Gastrocnemius medialis (tissue), 4 donors: ENCODE measurements at regions not wholly inside any gene's neighbourhood (a gene's known extent, or its start where the extent isn't known, plus 50 kb on each side); places are given as distances from the start of the nearest gene placed in this dataset.

Source experiments
- ATAC-seq, 2 donors: fragments of 150-250 bp; one replicate each; pipeline ENCODE4 v1.9.1; 2016
- DNase-seq, 2 donors: peaks; one replicate each; pipeline ENCODE4 v3.0.0-alpha.2; 2019
- H3K27ac ChIP-seq, 4 donors: fragments of 200-600 bp; sonication (generic); 1 replicate in 1 of 4; 2 replicates in 3 of 4; pipeline ENCODE4 v1.5.1; 2016 to 2018; ENCODE audit warnings: mild to moderate bottlenecking in 2 of 4, moderate library complexity in 1 of 4
- H3K27me3 ChIP-seq, 3 donors: fragments of 200-600 bp; sonication (generic) in 2 of 3; 1 replicate in 1 of 3; 2 replicates in 2 of 3; pipeline versions ENCODE4 v1.5.1 to v1.6.0; 2016 to 2019; ENCODE audit warnings: mild to moderate bottlenecking in 1 of 3, moderate library complexity in 1 of 3
- H3K36me3 ChIP-seq, 2 donors: fragments of 200-600 bp; sonication (generic) in 1 of 2; one replicate each; pipeline ENCODE4 v1.5.1; 2017 to 2018
- H3K4me1 ChIP-seq, 2 donors: fragments of 200-600 bp; sonication (generic) in 1 of 2; one replicate each; pipeline ENCODE4 v1.5.1; 2016 to 2017; ENCODE audit warnings: mild to moderate bottlenecking in 2 of 2
- H3K4me3 ChIP-seq, 4 donors: fragments of 200-600 bp; sonication (generic) in 3 of 4; 1 replicate in 1 of 4; 2 replicates in 3 of 4; pipeline ENCODE4 v1.5.1; 2016 to 2019; ENCODE audit warnings: mild to moderate bottlenecking in 2 of 4
- H3K9me3 ChIP-seq, 3 donors: fragments of 200-600 bp; sonication (generic) in 2 of 3; 1 replicate in 1 of 3; 2 replicates in 2 of 3; pipeline ENCODE4 v1.5.1; 2016 to 2019
- CTCF ChIP-seq, 5 experiments: fragments of 450-650 bp in 3 of 5; fragments of 200-600 bp in 2 of 5; sonication (generic) in 2 of 5; IDR thresholded peaks in 4 of 5; conservative IDR thresholded peaks in 1 of 5; 1 replicate in 4 of 5; 2 replicates in 1 of 5; pipeline ENCODE4 v1.5.1; 2016 to 2019; ENCODE audit warnings: antibody characterized with exemption in 5 of 5, mild to moderate bottlenecking in 3 of 5, moderate library complexity in 3 of 5
- POLR2A ChIP-seq, 2 donors: fragments of 450-650 bp; IDR thresholded peaks; one replicate each; pipeline ENCODE4 v1.6.1; 2017; ENCODE audit warnings: antibody characterized with exemption in 2 of 2, mild to moderate bottlenecking in 2 of 2, moderate library complexity in 2 of 2
- in situ Hi-C, 4 donors: fragments of 200-750 bp; cut with MboI; loops; one replicate each; pipeline versions ENCODE4 v1.15.0 to v1.8.0; 2017; ENCODE audit warnings: low sequenced_read_pairs in 4 of 4
- intact Hi-C: fragments of 100-400 bp; cut with DNase I; formaldehyde crosslinking; loops from one replicate; pipeline ENCODE4 v1.15.1; 2023; ENCODE audit warnings: low total_unique reads

GRCh38 chr2:140041239-140041638 lies 1261.0 kb upstream of the NXPH2 start:
- no peak overlapping the region for H3K27ac ChIP-seq
- no peak for ATAC-seq
- DNase-seq, result no peak
- H3K27me3 ChIP-seq, result no peaks in the 10 kb centered on the region
- TF ChIP-seq POLR2A (IDR thresholded peaks at IDR 0.05) (no peak), CTCF (IDR thresholded peaks at IDR 0.05 in 4 of 5, conservative IDR thresholded peaks at IDR 0.05 in 1 of 5) (no peak)
- H3K4me3 ChIP-seq, result no peak overlapping the region
- H3K9me3 ChIP-seq, result no peaks in the 10 kb centered on the region
- H3K4me1 ChIP-seq, result no peaks in the 10 kb centered on the region
- intact Hi-C loops, result no loop called here
- no peaks in the 10 kb centered on the region for H3K36me3 ChIP-seq
- in situ Hi-C loops, result no loop called here

DNA sequence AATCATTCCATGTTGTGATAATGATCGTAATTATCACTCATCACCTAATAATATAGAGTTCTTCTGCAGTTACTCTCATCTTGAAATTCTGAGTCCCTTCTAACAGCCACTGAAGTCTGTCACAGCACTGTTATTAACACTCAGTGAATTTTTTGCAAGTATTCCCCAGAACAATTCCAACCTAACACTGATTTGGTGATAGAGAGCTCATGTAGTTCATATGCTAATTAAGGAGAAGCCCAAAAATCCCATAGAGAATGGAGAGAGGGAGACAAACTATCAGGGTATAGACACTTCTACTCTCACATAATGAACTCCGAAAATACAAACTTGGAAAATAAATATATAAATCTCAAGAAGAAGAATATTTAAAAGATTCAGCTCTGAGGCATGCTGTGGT lies 1253.4 kb upstream of the NXPH2 start:
- Histone ChIP-seq H3K27me3 (no peaks in the 10 kb centered on the region), H3K27ac (no peak overlapping the region), H3K4me1 (no peaks in the 10 kb centered on the region), H3K36me3 (no peaks in the 10 kb centered on the region), H3K9me3 (no peaks in the 10 kb centered on the region), H3K4me3 (no peak overlapping the region)
- ATAC-seq (no peak), DNase-seq (no peak)
- TF ChIP-seq CTCF (IDR thresholded peaks at IDR 0.05 in 4 of 5, conservative IDR thresholded peaks at IDR 0.05 in 1 of 5) (no peak), POLR2A (IDR thresholded peaks at IDR 0.05) (no peak)
- in situ Hi-C loops (no loop called here), intact Hi-C loops (no loop called here)

DNA sequence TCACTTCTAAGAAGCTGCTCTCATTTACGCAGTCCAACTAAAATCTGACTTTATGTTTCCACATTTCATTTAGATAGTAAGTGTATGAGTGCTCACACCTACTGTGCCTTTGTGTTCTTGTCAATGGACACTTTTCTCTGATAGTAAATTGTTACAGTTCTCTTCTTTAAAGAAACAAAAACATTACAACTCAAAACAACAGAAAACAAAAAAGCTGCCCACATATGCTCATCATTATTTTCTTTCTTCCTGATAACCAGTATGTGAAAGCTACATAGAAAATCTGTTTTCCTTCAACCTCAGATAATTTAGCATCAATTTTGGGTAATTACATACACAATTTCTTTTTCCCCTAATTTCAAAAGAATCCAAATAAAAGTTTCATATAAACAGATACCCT lies 1247.8 kb upstream of the NXPH2 start:
- no peaks in the 10 kb centered on the region for H3K9me3 ChIP-seq
- no peaks in the 10 kb centered on the region for H3K4me1 ChIP-seq
- ATAC-seq (no peak), DNase-seq (no peak)
- no peak for TF ChIP-seq POLR2A (IDR thresholded peaks at IDR 0.05)
- TF ChIP-seq CTCF (IDR thresholded peaks at IDR 0.05 in 4 of 5, conservative IDR thresholded peaks at IDR 0.05 in 1 of 5), result no peak
- H3K36me3 ChIP-seq, result no peaks in the 10 kb centered on the region
- H3K4me3 ChIP-seq, result no peak overlapping the region
- H3K27me3 ChIP-seq, result no peaks in the 10 kb centered on the region
- intact Hi-C loops, result no loop called here
- in situ Hi-C loops, result no loop called here
- no peak overlapping the region for H3K27ac ChIP-seq

DNA sequence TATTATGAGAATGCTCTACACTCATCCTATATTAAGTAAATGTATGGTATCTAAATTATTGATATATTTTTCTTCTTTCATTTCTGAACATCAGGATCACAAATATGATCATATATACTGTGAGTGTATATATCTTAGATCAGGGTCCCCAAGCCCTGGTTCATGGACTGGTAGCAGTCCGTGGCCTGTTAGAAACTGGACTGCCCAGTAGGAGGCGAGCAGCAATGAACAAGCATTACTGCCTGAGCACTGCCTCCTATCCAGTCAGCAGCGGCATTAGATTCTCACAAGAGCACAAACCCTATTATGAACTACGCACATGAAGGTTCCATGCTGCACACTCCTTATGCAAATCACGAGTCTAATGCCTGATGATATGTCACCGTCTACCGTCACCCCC lies 1247.1 kb upstream of the NXPH2 start:
- no peak overlapping the region for H3K27ac ChIP-seq
- H3K36me3 ChIP-seq, result no peaks in the 10 kb centered on the region
- TF ChIP-seq CTCF (IDR thresholded peaks at IDR 0.05 in 4 of 5, conservative IDR thresholded peaks at IDR 0.05 in 1 of 5), result no peak
- H3K4me3 ChIP-seq, result no peak overlapping the region
- ATAC-seq (no peak), DNase-seq (no peak)
- intact Hi-C loops, result no loop called here
- H3K9me3 ChIP-seq, result no peaks in the 10 kb centered on the region
- H3K27me3 ChIP-seq, result no peaks in the 10 kb centered on the region
- in situ Hi-C loops, result no loop called here
- no peaks in the 10 kb centered on the region for H3K4me1 ChIP-seq

DNA sequence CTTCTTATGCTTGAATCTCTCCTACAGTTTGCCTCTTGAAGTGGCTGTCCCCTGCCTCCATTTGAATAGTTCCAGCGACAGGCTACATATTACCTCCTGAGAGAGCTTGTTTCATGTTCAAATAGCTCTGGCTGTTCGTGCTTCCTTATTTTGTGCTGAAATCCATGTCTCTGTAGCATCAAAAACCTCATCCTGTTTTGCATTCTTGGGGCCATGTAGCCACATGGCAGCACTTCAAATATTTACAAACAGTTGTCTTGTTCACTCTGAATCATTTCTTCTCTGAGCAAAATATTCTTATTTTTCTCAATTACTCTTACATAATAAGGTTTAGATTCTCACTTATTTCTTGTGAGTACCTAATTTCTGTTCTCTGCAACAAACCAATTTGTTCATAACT lies 1243.1 kb upstream of the NXPH2 start:
- DNase-seq (no peak), ATAC-seq (no peak)
- H3K4me1 ChIP-seq, result no peaks in the 10 kb centered on the region
- H3K36me3 ChIP-seq, result no peaks in the 10 kb centered on the region
- no peaks in the 10 kb centered on the region for H3K9me3 ChIP-seq
- H3K4me3 ChIP-seq, result no peak overlapping the region
- TF ChIP-seq POLR2A (IDR thresholded peaks at IDR 0.05) (no peak), CTCF (IDR thresholded peaks at IDR 0.05 in 4 of 5, conservative IDR thresholded peaks at IDR 0.05 in 1 of 5) (no peak)
- intact Hi-C loops (no loop called here), in situ Hi-C loops (no loop called here)
- H3K27ac ChIP-seq, result no peak overlapping the region
- no peaks in the 10 kb centered on the region for H3K27me3 ChIP-seq
